Caco-2 (cell line): ENCODE measurements at regions not wholly inside any gene's neighbourhood (a gene's known extent, or its start where the extent isn't known, plus 50 kb on each side); places are given as distances from the start of the nearest gene placed in this dataset.
A peak's percentile ranks its signal among the peaks of the same experiment; 100 is the strongest.

Source experiments
- BruUV-seq: library from RNA; stranded (reverse); fragments of 400-500 nt; replicated peaks from 2 replicates; lab custom pipeline; 2021; lab: Mats Ljungman, UMichigan
- CTCF ChIA-PET: fragments of 300-600 bp; sonication (Branson Sonifier 250); formaldehyde crosslinking; loops from one replicate; lab custom pipeline; 2022; ENCODE audit warnings: antibody characterized with exemption; lab: Charles Lee
- POLR2A ChIA-PET: fragments of 300-600 bp; sonication (Branson Sonifier 250); formaldehyde crosslinking; loops from one replicate; lab custom pipeline; 2022; ENCODE audit warnings: antibody characterized with exemption; lab: Charles Lee
- DNase-seq, 2 experiments: peaks; one replicate each; pipeline versions ENCODE4 v3.0.0 to v3.0.0-alpha.2; 2020 to 2022
- H3K27me3 ChIP-seq: replicated peaks from 2 replicates; pipeline ENCODE4 v1.6.0; 2011; ENCODE audit warnings: low read length; ENCODE audit not compliant: control insufficient read depth, insufficient read depth
- H3K36me3 ChIP-seq: 2 replicates; pipeline ENCODE4 v1.5.1; 2011; ENCODE audit warnings: low read length; ENCODE audit not compliant: control insufficient read depth, insufficient read depth
- H3K4me1 ChIP-seq: fragments of 250-450 bp; sonication (Bioruptor Pico); 2 replicates; pipeline ENCODE4 v1.5.1; 2020; ENCODE audit warnings: mild to moderate bottlenecking
- H3K4me3 ChIP-seq: 2 replicates; pipeline ENCODE4 v1.5.1; 2011; ENCODE audit warnings: low read depth, mild to moderate bottlenecking, control low read depth, low read length
- H3K9me3 ChIP-seq: fragments of 250-450 bp; sonication (Bioruptor Pico); 2 replicates; pipeline ENCODE4 v1.5.1; 2020; ENCODE audit warnings: mild to moderate bottlenecking, moderate library complexity
- H3K27ac Mint-ChIP-seq: one replicate; pipeline ENCODE4 v1.8.0; 2022; ENCODE audit warnings: mixed read lengths; ENCODE audit not compliant: unreplicated experiment
- H3K27me3 Mint-ChIP-seq: one replicate; pipeline ENCODE4 v1.8.0; 2022; ENCODE audit warnings: mixed read lengths; ENCODE audit not compliant: insufficient read depth, unreplicated experiment
- H3K36me3 Mint-ChIP-seq: one replicate; pipeline ENCODE4 v1.8.0; 2022; ENCODE audit warnings: mild to moderate bottlenecking, mixed read lengths; ENCODE audit not compliant: insufficient read depth, unreplicated experiment
- H3K4me1 Mint-ChIP-seq: one replicate; pipeline ENCODE4 v1.8.0; 2022; ENCODE audit warnings: low read depth, mixed read lengths; ENCODE audit not compliant: unreplicated experiment
- H3K4me3 Mint-ChIP-seq: one replicate; pipeline ENCODE4 v1.8.0; 2022; ENCODE audit warnings: mild to moderate bottlenecking, moderate library complexity, mixed read lengths; ENCODE audit not compliant: unreplicated experiment
- H3K9me3 Mint-ChIP-seq: one replicate; pipeline ENCODE4 v1.8.0; 2022; ENCODE audit warnings: mixed read lengths; ENCODE audit not compliant: unreplicated experiment
- CTCF ChIP-seq, 2 experiments: fragments of 200-600 bp in 1 of 2; IDR thresholded peaks; 1 replicate in 1 of 2; 2 replicates in 1 of 2; pipeline versions ENCODE4 v1.5.1 to v1.8.0; 2011 to 2022; ENCODE audit warnings: antibody characterized with exemption in 1 of 2, control low read depth in 1 of 2, inconsistent platforms in 1 of 2, low read depth in 1 of 2, low read length in 1 of 2, mild to moderate bottlenecking in 1 of 2, moderate library complexity in 1 of 2; ENCODE audit not compliant: insufficient read depth in 1 of 2, severe bottlenecking in 1 of 2, unreplicated experiment in 1 of 2
- intact Hi-C: fragments of 100-400 bp; cut with micrococcal nuclease; formaldehyde crosslinking; loops from one replicate; pipeline ENCODE4 v1.10.0; 2022; ENCODE audit not compliant: unreplicated experiment

- H3K4me1 ChIP-seq, result no peaks in the 10 kb centered on the region
- no peak for TF ChIP-seq CTCF (IDR thresholded peaks at IDR 0.05; ENCODE audit: insufficient read depth in 1 of 2, low read depth in 1 of 2, low read length in 1 of 2, severe bottlenecking in 1 of 2, unreplicated experiment in 1 of 2)
- intact Hi-C loops, result no loop called here
- no peaks in the 10 kb centered on the region for H3K9me3 ChIP-seq
- Mint-ChIP-seq H3K9me3 (no peaks in the 10 kb centered on the region), H3K4me3 (no peak overlapping the region), H3K4me1 (no peaks in the 10 kb centered on the region), H3K36me3 (no peaks in the 10 kb centered on the region), H3K27me3 (peaks cover 33% of the 10 kb centered on the region), H3K27ac (no peak overlapping the region)
- H3K27me3 ChIP-seq, result peaks cover 2% of the 10 kb centered on the region; the same call in 1 of the 2 replicates
- CTCF ChIA-PET, result no interaction called here
- H3K4me3 ChIP-seq, result no peak overlapping the region
- POLR2A ChIA-PET, result no interaction called here
- DNase-seq, result peak in 1 of 2 experiments; percentile 33
- no peaks in the 10 kb centered on the region for H3K36me3 ChIP-seq
- no TSS peak for BruUV-seq
Measured at GRCh38 chr11:134510233-134511040, 98.4 kb upstream of the B3GAT1 start.

- no peak overlapping the region for H3K4me3 ChIP-seq
- Mint-ChIP-seq H3K4me3 (no peak overlapping the region), H3K9me3 (no peaks in the 10 kb centered on the region), H3K36me3 (no peaks in the 10 kb centered on the region), H3K27me3 (peaks cover 35% of the 10 kb centered on the region), H3K27ac (no peak overlapping the region), H3K4me1 (no peaks in the 10 kb centered on the region)
- H3K36me3 ChIP-seq, result no peaks in the 10 kb centered on the region
- peak in 1 of 2 experiments; percentile 32 for DNase-seq
- H3K27me3 ChIP-seq, result peaks cover 2% of the 10 kb centered on the region; the same call in 1 of the 2 replicates
- BruUV-seq, result no TSS peak
- no peaks in the 10 kb centered on the region for H3K9me3 ChIP-seq
- ChIA-PET CTCF (no interaction called here), POLR2A (no interaction called here)
- intact Hi-C loops, result no loop called here
- no peaks in the 10 kb centered on the region for H3K4me1 ChIP-seq
- no peak for TF ChIP-seq CTCF (IDR thresholded peaks at IDR 0.05; ENCODE audit: insufficient read depth in 1 of 2, low read depth in 1 of 2, low read length in 1 of 2, severe bottlenecking in 1 of 2, unreplicated experiment in 1 of 2)
Measured at GRCh38 chr11:134509381-134510232, 97.6 kb upstream of the B3GAT1 start.

- POLR2A ChIA-PET, result no interaction called here
- no peaks in the 10 kb centered on the region for H3K4me1 ChIP-seq
- H3K27me3 Mint-ChIP-seq, result peaks cover 39% of the 10 kb centered on the region
- no peaks in the 10 kb centered on the region for H3K36me3 ChIP-seq
- BruUV-seq, result no TSS peak
- peak in 1 of 2 experiments; percentile 30 for DNase-seq
- no peak overlapping the region for H3K27ac Mint-ChIP-seq
- H3K4me1 Mint-ChIP-seq, result no peaks in the 10 kb centered on the region
- intact Hi-C loops, result no loop called here
- H3K9me3 ChIP-seq, result no peaks in the 10 kb centered on the region
- no peaks in the 10 kb centered on the region for H3K36me3 Mint-ChIP-seq
- H3K27me3 ChIP-seq, result 0 out of 2 replicates have a peak, but pooled peaks cover 2% of the 10 kb centered on the region
- no peak for TF ChIP-seq CTCF (IDR thresholded peaks at IDR 0.05; ENCODE audit: insufficient read depth in 1 of 2, low read depth in 1 of 2, low read length in 1 of 2, severe bottlenecking in 1 of 2, unreplicated experiment in 1 of 2)
- H3K4me3 ChIP-seq, result no peak overlapping the region
- H3K9me3 Mint-ChIP-seq, result no peaks in the 10 kb centered on the region
- CTCF ChIA-PET, result no interaction called here
- H3K4me3 Mint-ChIP-seq, result no peak overlapping the region
Measured at GRCh38 chr11:134508219-134508990, 96.4 kb upstream of the B3GAT1 start.
